CD14-positive monocyte (primary cell): ENCODE measurements at regions not wholly inside any gene's neighbourhood (a gene's known extent, or its start where the extent isn't known, plus 50 kb on each side); places are given as distances from the start of the nearest gene placed in this dataset.

Experiments used
- DNase-seq, 3 donors: peaks; one replicate each; pipeline ENCODE4 v3.0.0-alpha.2; 2011 to 2022
- H2AFZ ChIP-seq: 2 replicates; pipeline ENCODE4 v1.6.0; 2012; ENCODE audit warnings: mild to moderate bottlenecking, low read depth, low read length, inconsistent platforms; ENCODE audit not compliant: insufficient read depth, poor library complexity, severe bottlenecking
- H3K27ac ChIP-seq, 2 donors: 1 replicate in 1 of 2; 2 replicates in 1 of 2; pipeline ENCODE4 v1.5.1; 2012 to 2013; ENCODE audit warnings: low read length in 2 of 2, control low read depth in 1 of 2, inconsistent platforms in 1 of 2, low read depth in 1 of 2, mild to moderate bottlenecking in 1 of 2
- H3K27me3 ChIP-seq, 2 donors: one replicate each; pipeline versions ENCODE4 v1.6.0 to v1.6.1; 2011 to 2013; ENCODE audit warnings: low read length in 2 of 2; ENCODE audit not compliant: control insufficient read depth in 2 of 2, insufficient read depth in 2 of 2
- H3K36me3 ChIP-seq, 2 donors: replicated peaks in 1 of 2; 1 replicate in 1 of 2; 2 replicates in 1 of 2; pipeline versions ENCODE4 v1.5.1 to v1.6.1; 2012 to 2013; ENCODE audit warnings: low read length in 2 of 2, control low read depth in 1 of 2, inconsistent platforms in 1 of 2, mild to moderate bottlenecking in 1 of 2; ENCODE audit not compliant: insufficient read depth in 2 of 2, control insufficient read depth in 1 of 2
- H3K4me1 ChIP-seq, 2 donors: 1 replicate in 1 of 2; 2 replicates in 1 of 2; pipeline versions ENCODE4 v1.5.1 to v1.6.1; 2012 to 2013; ENCODE audit warnings: low read length in 2 of 2, control low read depth in 1 of 2, inconsistent platforms in 1 of 2, mild to moderate bottlenecking in 1 of 2, moderate library complexity in 1 of 2; ENCODE audit not compliant: insufficient read depth in 2 of 2, control insufficient read depth in 1 of 2
- H3K4me2 ChIP-seq: replicated peaks from 2 replicates; pipeline ENCODE3; 2012; ENCODE audit warnings: low read length, moderate library complexity, mild to moderate bottlenecking; ENCODE audit not compliant: poor library complexity, severe bottlenecking; ENCODE audit errors: extremely low read depth
- H3K4me3 ChIP-seq, 3 experiments: fragments of 200-600 bp in 1 of 3; sonication (generic) in 1 of 3; replicated peaks in 1 of 3; 1 replicate in 2 of 3; 2 replicates in 1 of 3; pipeline ENCODE4 v1.5.1; 2011 to 2013; ENCODE audit warnings: low read length in 3 of 3, mild to moderate bottlenecking in 3 of 3, control low read depth in 2 of 3, low read depth in 2 of 3, inconsistent platforms in 1 of 3, moderate library complexity in 1 of 3
- H3K79me2 ChIP-seq: 2 replicates; pipeline ENCODE4 v1.6.0; 2012; ENCODE audit warnings: mild to moderate bottlenecking, control low read depth, inconsistent platforms, low read length, moderate library complexity; ENCODE audit not compliant: insufficient read depth
- H3K9ac ChIP-seq: 2 replicates; pipeline ENCODE4 v1.6.0; 2017; ENCODE audit warnings: low read length, mild to moderate bottlenecking; ENCODE audit not compliant: insufficient read depth, poor library complexity, severe bottlenecking
- H3K9me3 ChIP-seq, 2 donors: replicated peaks in 1 of 2; 1 replicate in 1 of 2; 2 replicates in 1 of 2; pipeline versions ENCODE4 v1.5.1 to v1.6.1; 2012 to 2013; ENCODE audit warnings: low read length in 2 of 2, control low read depth in 1 of 2; ENCODE audit not compliant: control insufficient read depth in 1 of 2, insufficient read depth in 1 of 2
- H4K20me1 ChIP-seq: 2 replicates; pipeline ENCODE4 v1.6.0; 2012; ENCODE audit warnings: mild to moderate bottlenecking, low read length, control low read depth, moderate library complexity; ENCODE audit not compliant: insufficient read depth
- H3K27ac Mint-ChIP-seq, 7 donors: one replicate each; pipeline ENCODE4 v1.8.0; 2020; ENCODE audit warnings: mild to moderate bottlenecking in 7 of 7, mixed read lengths in 7 of 7, moderate library complexity in 6 of 7, inconsistent platforms in 2 of 7
- H3K27me3 Mint-ChIP-seq, 3 donors: one replicate each; pipeline ENCODE4 v1.8.0; 2021 to 2022; ENCODE audit warnings: low read depth in 3 of 3, mild to moderate bottlenecking in 3 of 3, mixed read lengths in 3 of 3, moderate library complexity in 3 of 3, inconsistent platforms in 1 of 3
- H3K36me3 Mint-ChIP-seq, 2 donors: one replicate each; pipeline ENCODE4 v1.8.0; 2020; ENCODE audit warnings: mixed read lengths in 2 of 2, inconsistent platforms in 1 of 2, mild to moderate bottlenecking in 1 of 2
- H3K4me1 Mint-ChIP-seq: one replicate; pipeline ENCODE4 v1.8.0; 2020; ENCODE audit warnings: mild to moderate bottlenecking, mixed read lengths
- H3K4me3 Mint-ChIP-seq, 2 donors: one replicate each; pipeline ENCODE4 v1.8.0; 2020; ENCODE audit warnings: mild to moderate bottlenecking in 2 of 2, mixed read lengths in 2 of 2, moderate library complexity in 1 of 2
- H3K9me3 Mint-ChIP-seq, 7 donors: one replicate each; pipeline ENCODE4 v1.8.0; 2020 to 2022; ENCODE audit warnings: mixed read lengths in 7 of 7, mild to moderate bottlenecking in 6 of 7, moderate library complexity in 6 of 7, inconsistent platforms in 2 of 7
- CTCF ChIP-seq: fragments of 200-600 bp; IDR thresholded peaks from one replicate; pipeline ENCODE4 v1.8.0; 2022; ENCODE audit warnings: antibody characterized with exemption, mild to moderate bottlenecking
- WGBS: methylation state at CpG from one replicate; pipeline ENCODE4 v1.1.5; 2013; ENCODE audit warnings: missing lambda C conversion rate; ENCODE audit not compliant: insufficient coverage; 5-methylcytosine and 5-hydroxymethylcytosine counted together
- intact Hi-C, 2 donors: fragments of 100-400 bp; cut with micrococcal nuclease; formaldehyde crosslinking; loops; one replicate each; pipeline versions ENCODE4 v1.15.0 to v1.15.1; 2023

GRCh38 chr2:200172944-200173581 lies 133.4 kb upstream of the SPATS2L start:
- Mint-ChIP-seq H3K36me3 (no peaks in the 10 kb centered on the region), H3K27ac (no peak overlapping the region), H3K4me1 (no peaks in the 10 kb centered on the region), H3K9me3 (peaks cover 0 to 9% (median 6%) of the 10 kb centered on the region in 7 donors), H3K27me3 (no peaks in the 10 kb centered on the region), H3K4me3 (no peak overlapping the region)
- Histone ChIP-seq H3K27ac (no peak overlapping the region), H2AFZ (no peak overlapping the region), H3K4me1 (no peaks in the 10 kb centered on the region), H3K9me3 (peaks cover 0 to 4% of the 10 kb centered on the region in 2 donors), H3K4me3 (no peak overlapping the region), H3K27me3 (no peaks in the 10 kb centered on the region), H3K36me3 (no peaks in the 10 kb centered on the region), H3K9ac (no peak overlapping the region), H3K4me2 (no peak overlapping the region), H4K20me1 (no peaks in the 10 kb centered on the region), H3K79me2 (no peaks in the 10 kb centered on the region)
- intact Hi-C loops = no loop called here
- TF ChIP-seq CTCF = no peak
- 100% methylated on average over 2 of the region's 9 CpGs for WGBS
- no peak for DNase-seq

GRCh38 chr2:200173691-200174090 lies 132.8 kb upstream of the SPATS2L start:
- Histone ChIP-seq H2AFZ (no peak overlapping the region), H3K79me2 (no peaks in the 10 kb centered on the region), H3K4me2 (no peak overlapping the region), H3K4me1 (no peaks in the 10 kb centered on the region), H3K9ac (no peak overlapping the region), H3K9me3 (peaks cover 0 to 4% of the 10 kb centered on the region in 2 donors), H4K20me1 (no peaks in the 10 kb centered on the region), H3K27me3 (no peaks in the 10 kb centered on the region), H3K27ac (no peak overlapping the region), H3K4me3 (no peak overlapping the region), H3K36me3 (no peaks in the 10 kb centered on the region)
- no peak overlapping the region for H3K27ac Mint-ChIP-seq
- intact Hi-C loops = no loop called here
- no peak overlapping the region for H3K4me3 Mint-ChIP-seq
- no CpG with 5 or more reads among the region's 3 CpGs for WGBS
- DNase-seq = no peak
- H3K4me1 Mint-ChIP-seq = no peaks in the 10 kb centered on the region
- H3K36me3 Mint-ChIP-seq = no peaks in the 10 kb centered on the region
- no peak for TF ChIP-seq CTCF
- no peaks in the 10 kb centered on the region for H3K27me3 Mint-ChIP-seq
- H3K9me3 Mint-ChIP-seq = peaks cover 0 to 9% (median 6%) of the 10 kb centered on the region in 7 donors
